ENCODE measurements at regions not wholly inside any gene's neighbourhood (a gene's known extent, or its start where the extent isn't known, plus 50 kb on each side); places are given as distances from the start of the nearest gene placed in this dataset.

DNA sequence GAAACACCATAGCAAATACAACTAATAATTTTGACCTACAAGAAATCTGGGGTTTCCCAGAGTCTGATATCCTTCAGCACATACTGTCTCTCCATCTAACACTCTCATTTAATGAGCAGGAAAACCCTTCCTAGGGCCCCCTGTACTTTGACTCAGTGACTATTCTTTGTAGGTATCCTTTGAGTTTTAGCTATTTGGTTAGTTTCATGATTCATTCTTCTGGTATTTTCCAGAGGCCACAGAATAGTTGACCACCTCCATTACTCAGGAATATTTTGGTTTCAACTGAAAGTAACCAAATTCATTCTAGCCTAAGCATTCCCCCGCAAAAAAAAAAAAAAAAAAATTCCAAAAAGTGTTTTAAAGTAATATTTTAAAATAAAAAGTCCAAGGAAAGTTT lies 140.0 kb downstream of the IDS start:
- TF ChIP-seq, protein P1, sequence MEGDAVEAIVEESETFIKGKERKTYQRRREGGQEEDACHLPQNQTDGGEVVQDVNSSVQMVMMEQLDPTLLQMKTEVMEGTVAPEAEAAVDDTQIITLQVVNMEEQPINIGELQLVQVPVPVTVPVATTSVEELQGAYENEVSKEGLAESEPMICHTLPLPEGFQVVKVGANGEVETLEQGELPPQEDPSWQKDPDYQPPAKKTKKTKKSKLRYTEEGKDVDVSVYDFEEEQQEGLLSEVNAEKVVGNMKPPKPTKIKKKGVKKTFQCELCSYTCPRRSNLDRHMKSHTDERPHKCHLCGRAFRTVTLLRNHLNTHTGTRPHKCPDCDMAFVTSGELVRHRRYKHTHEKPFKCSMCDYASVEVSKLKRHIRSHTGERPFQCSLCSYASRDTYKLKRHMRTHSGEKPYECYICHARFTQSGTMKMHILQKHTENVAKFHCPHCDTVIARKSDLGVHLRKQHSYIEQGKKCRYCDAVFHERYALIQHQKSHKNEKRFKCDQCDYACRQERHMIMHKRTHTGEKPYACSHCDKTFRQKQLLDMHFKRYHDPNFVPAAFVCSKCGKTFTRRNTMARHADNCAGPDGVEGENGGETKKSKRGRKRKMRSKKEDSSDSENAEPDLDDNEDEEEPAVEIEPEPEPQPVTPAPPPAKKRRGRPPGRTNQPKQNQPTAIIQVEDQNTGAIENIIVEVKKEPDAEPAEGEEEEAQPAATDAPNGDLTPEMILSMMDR (conservative IDR thresholded peaks at IDR 0.05 in 1 of 2, IDR thresholded peaks at IDR 0.05 in 1 of 2; ENCODE audit: extremely low read depth in 1 of 2, insufficient read depth in 1 of 2, low read depth in 1 of 2, low read length in 2 of 2): no peak
- no peak for TF ChIP-seq EZH2 (IDR thresholded peaks at IDR 0.05; ENCODE audit: borderline replicate concordance, low read length)

Data from mammary epithelial cell (primary cell).